PC-9 (cell line): ENCODE measurements at regions not wholly inside any gene's neighbourhood (a gene's known extent, or its start where the extent isn't known, plus 50 kb on each side); places are given as distances from the start of the nearest gene placed in this dataset.
A peak's percentile ranks its signal among the peaks of the same experiment; 100 is the strongest.
"Not testable (repeated sequence)": the region's sequence is repeated elsewhere in the genome, so short reads cannot be mapped to it uniquely, and the experiment has no call there.

Experiments
- EZH2 ChIP-seq: fragments of 200-600 bp; sonication (generic); IDR thresholded peaks from 2 replicates; pipeline ENCODE4 v1.8.0; 2017; ENCODE audit warnings: antibody characterized with exemption, low read depth
- TF ChIP-seq, protein P1 (sequence below): fragments of 200-600 bp; sonication (generic); conservative IDR thresholded peaks from 2 replicates; pipeline ENCODE4 v1.6.1; 2017; ENCODE audit warnings: mixed run types, antibody characterized with exemption, mild to moderate bottlenecking, moderate library complexity

DNA sequence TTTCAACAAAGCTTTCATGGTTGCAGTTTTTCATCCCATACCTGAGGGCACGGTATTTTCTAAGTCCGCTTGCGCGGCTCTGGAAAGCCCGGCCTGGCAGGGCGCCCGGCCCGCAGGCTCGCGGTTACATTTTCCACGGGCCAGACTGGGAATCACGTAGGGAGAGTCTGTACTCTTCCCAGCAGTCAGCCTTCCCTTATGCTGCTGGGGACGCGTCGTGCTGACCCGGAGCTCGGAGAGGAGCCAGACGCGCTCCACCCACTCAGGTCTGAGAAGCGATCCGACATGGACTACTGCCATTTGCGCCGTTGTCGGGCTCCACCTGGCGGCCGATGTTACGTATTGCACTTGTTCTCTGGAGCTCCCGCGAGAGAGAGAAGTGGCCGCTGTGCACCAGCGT lies 435.9 kb downstream of the SPATA31A1 start:
- TF ChIP-seq, protein P1, sequence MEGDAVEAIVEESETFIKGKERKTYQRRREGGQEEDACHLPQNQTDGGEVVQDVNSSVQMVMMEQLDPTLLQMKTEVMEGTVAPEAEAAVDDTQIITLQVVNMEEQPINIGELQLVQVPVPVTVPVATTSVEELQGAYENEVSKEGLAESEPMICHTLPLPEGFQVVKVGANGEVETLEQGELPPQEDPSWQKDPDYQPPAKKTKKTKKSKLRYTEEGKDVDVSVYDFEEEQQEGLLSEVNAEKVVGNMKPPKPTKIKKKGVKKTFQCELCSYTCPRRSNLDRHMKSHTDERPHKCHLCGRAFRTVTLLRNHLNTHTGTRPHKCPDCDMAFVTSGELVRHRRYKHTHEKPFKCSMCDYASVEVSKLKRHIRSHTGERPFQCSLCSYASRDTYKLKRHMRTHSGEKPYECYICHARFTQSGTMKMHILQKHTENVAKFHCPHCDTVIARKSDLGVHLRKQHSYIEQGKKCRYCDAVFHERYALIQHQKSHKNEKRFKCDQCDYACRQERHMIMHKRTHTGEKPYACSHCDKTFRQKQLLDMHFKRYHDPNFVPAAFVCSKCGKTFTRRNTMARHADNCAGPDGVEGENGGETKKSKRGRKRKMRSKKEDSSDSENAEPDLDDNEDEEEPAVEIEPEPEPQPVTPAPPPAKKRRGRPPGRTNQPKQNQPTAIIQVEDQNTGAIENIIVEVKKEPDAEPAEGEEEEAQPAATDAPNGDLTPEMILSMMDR, result peak; percentile 25; the same call in 1 of the 2 replicates
- TF ChIP-seq EZH2, result not testable (repeated sequence)
